ENCODE measurements at regions not wholly inside any gene's neighbourhood (a gene's known extent, or its start where the extent isn't known, plus 50 kb on each side); places are given as distances from the start of the nearest gene placed in this dataset.

DNA sequence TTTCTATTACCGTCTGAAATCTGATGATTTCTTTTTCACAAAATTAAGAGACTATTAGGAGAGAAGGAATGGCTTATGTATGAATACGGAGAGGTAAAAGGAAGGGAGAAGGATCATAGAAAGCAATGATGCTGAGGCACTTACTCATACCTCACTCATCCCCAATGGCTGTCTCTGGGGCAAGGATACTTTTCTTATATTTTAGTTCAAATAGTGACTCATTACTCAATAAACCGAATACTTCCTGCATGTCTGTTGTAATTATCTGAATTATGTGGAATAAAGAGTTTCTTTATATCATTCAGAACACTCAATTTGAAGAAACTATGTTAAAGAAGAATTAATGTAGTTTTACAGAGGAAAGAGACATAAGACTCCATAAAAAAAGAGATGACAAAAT is 284.5 kb upstream of the NUDT12 start:
- no peak for DNase-seq (ENCODE audit: low read depth)
- H3K4me3 ChIP-seq (ENCODE audit: low read length), result no peak overlapping the region
- TF ChIP-seq, protein P1, sequence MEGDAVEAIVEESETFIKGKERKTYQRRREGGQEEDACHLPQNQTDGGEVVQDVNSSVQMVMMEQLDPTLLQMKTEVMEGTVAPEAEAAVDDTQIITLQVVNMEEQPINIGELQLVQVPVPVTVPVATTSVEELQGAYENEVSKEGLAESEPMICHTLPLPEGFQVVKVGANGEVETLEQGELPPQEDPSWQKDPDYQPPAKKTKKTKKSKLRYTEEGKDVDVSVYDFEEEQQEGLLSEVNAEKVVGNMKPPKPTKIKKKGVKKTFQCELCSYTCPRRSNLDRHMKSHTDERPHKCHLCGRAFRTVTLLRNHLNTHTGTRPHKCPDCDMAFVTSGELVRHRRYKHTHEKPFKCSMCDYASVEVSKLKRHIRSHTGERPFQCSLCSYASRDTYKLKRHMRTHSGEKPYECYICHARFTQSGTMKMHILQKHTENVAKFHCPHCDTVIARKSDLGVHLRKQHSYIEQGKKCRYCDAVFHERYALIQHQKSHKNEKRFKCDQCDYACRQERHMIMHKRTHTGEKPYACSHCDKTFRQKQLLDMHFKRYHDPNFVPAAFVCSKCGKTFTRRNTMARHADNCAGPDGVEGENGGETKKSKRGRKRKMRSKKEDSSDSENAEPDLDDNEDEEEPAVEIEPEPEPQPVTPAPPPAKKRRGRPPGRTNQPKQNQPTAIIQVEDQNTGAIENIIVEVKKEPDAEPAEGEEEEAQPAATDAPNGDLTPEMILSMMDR (conservative IDR thresholded peaks at IDR 0.05; ENCODE audit: low read depth, low read length), result no peak

DNA sequence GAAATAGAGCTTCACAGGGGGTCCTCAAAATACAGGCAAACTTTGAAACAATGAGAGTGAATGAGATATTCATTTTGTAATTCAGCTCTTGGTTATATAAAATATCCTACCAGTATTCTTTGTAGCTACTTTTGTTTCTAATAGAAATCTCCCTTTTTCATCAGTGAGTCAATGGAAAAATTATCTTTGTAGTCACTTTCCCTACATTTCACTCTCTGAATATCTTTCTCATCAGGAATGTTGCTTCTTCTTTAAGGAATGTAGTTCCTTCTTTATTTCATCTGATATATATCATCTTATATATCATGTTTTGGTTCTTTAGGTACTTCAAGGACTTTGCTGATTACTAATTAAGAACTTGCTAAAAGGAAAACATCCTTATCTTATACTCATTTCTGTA is 280.3 kb upstream of the NUDT12 start:
- TF ChIP-seq, protein P1 (conservative IDR thresholded peaks at IDR 0.05; ENCODE audit: low read depth, low read length), result no peak
- no peak for DNase-seq (ENCODE audit: low read depth)
- H3K4me3 ChIP-seq (ENCODE audit: low read length), result no peak overlapping the region

DNA sequence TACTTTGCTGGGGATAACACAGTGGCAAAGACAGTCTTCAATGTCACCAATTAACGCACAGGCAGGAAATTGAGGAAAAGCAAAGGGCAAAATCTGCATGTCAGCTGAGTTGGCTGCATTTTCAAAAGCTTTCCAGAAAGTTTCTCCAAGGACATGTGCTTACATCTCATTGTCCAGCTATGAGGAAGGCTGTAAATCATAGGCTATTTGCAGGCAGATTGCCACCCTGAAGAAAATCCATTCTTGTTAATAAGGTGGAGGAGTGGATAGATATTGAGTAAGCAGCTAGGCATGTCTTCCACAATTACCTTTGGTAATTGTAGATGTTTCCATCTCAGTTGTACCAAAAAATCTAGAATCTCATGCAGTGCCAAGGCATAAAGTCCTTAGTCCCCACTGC is 278.0 kb upstream of the NUDT12 start:
- H3K4me3 ChIP-seq (ENCODE audit: low read length), result no peak overlapping the region
- no peak for DNase-seq (ENCODE audit: low read depth)
- TF ChIP-seq, protein P1 (conservative IDR thresholded peaks at IDR 0.05; ENCODE audit: low read depth, low read length), result no peak

DNA sequence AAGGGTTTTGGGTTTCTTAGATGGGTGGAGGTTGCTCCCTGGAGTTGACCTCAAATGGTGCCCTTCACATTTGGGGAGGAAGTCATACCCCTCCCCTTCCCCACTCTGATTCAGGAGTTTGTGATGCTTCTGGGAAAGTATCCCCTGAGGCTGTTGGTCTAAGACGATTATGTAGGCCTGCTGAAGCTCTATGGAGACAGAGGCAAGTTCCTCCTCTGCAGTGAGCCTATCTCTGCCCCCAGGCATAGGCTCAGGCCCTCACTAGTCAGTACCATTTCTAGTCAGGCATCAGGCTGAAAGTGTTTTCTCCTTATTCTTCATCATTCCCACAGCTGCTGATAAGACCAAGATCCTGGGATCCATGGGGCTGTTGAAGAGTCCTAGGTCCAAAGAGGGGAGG is 271.6 kb upstream of the NUDT12 start:
- TF ChIP-seq, protein P1 (conservative IDR thresholded peaks at IDR 0.05; ENCODE audit: low read depth, low read length), result no peak

DNA sequence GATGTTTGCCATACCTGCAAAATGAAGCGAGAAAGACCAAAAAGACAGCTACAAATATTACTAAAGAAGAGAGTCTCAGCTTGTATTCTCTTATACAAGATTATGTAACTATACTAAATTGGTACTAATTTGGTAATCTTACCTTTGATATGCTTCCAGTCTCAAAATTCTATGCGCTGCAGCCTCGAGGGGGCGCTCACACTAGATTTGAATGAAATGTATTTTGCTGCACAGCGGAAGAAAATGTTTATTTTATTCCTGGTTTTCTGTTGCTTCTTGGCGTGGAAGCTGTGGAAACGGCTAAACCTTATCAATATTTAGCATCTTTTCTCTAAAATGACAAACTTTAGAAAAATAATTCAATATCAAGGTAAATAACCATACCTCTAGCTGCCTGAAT is 267.0 kb upstream of the NUDT12 start:
- H3K4me3 ChIP-seq (ENCODE audit: low read length), result no peak overlapping the region
- no peak for DNase-seq (ENCODE audit: low read depth)
- TF ChIP-seq, protein P1 (conservative IDR thresholded peaks at IDR 0.05; ENCODE audit: low read depth, low read length), result peak; percentile 46

More for the DNA sequence above, 271.6 kb upstream of the NUDT12 start:
- DNase-seq (ENCODE audit: low read depth), result no peak
- H3K4me3 ChIP-seq (ENCODE audit: low read length), result no peak overlapping the region

DNA sequence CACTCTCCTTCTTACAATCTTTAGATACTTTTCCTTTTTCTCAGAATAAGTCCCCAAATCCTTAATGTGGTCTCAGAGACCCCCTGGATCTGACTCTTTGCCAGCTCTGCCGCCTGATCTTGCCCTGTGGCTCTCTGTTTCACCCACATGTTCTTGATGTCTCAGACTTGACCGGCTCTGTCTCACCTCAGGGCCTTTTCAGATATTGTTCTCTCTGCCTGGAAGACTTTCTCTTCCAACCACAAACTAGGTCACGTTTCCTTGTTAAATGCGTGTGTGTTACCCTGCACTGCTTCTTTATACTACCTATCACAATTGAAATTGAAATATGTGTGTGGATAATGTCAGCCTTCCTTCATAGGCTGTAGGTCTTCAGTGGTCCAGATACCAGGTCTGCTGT is 265.4 kb upstream of the NUDT12 start:
- no peak for DNase-seq (ENCODE audit: low read depth)
- TF ChIP-seq, protein P1 (conservative IDR thresholded peaks at IDR 0.05; ENCODE audit: low read depth, low read length), result no peak
- H3K4me3 ChIP-seq (ENCODE audit: low read length), result no peak overlapping the region

DNA sequence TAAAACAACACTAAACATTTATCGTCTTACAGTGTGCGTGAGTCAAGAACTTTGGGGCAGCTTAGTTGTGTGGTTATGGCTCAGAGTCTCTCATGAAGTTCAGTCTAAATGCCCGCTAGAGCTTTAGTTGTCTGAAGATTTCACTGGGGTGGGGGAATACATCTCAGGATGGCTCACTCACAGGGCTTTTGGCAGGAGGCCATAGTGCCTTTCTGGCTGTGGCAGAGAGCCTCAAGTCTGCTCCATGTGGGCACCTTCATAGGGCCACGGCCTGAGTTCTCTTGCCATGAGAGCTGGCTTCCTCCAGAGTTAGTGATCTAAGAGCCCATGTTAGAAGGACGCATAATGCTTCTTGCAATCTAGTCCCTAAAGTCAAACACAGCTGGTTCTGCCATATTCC is 258.8 kb upstream of the NUDT12 start:
- DNase-seq (ENCODE audit: low read depth), result no peak
- no peak overlapping the region for H3K4me3 ChIP-seq (ENCODE audit: low read length)
- TF ChIP-seq, protein P1 (conservative IDR thresholded peaks at IDR 0.05; ENCODE audit: low read depth, low read length), result no peak
